ENCODE measurements at regions not wholly inside any gene's neighbourhood (a gene's known extent, or its start where the extent isn't known, plus 50 kb on each side); places are given as distances from the start of the nearest gene placed in this dataset.
"Not testable (repeated sequence)": the region's sequence is repeated elsewhere in the genome, so short reads cannot be mapped to it uniquely, and the experiment has no call there.

GRCh38 chr2:209300766-209301165 is 123.1 kb upstream of the MAP2 start:
- DNase-seq (ENCODE audit: low read depth in 2 of 2): not testable (repeated sequence)

DNA sequence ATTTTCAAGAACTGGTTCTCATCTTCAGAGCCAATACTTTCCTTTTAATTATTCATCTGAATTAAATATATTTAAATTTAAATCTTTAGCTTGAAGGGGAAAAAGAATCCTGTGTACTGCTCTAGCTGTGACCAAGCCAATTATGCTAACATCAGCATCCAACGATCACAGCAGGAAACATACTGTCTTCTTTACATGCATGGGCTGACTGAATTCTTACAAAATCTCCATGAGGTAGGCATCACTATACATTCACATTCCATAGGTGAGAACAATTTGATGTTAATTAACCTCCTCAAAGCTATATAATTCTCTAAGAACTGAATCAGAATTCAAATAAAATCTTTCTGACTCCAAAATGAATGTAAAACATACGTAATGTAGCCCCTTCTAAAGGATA is 118.8 kb upstream of the MAP2 start:
- no peak for DNase-seq (ENCODE audit: low read depth in 2 of 2)

DNA sequence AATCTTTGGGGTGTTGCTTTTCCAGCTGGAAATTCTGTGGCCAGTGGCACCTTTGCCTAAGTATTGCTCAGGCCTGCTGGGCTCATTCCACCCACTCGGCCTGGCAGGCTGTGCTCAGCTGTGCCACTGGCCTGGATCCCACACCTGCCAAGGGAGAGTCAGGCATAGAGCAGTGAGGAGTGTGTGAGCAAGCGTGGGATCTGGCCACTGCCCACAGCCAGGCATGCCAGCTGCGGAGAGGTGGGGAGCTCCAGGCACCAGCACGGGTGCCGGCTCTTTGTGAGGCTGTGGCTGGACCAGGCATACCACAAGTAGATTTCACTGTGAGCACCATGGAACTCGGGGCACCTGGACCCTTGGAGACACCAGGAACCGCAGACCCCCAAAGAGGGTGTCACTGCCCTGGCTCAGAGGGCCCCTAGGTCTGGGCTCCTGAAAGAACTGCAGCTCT is 118.1 kb upstream of the MAP2 start:
- no peak for DNase-seq (ENCODE audit: low read depth in 2 of 2)

GRCh38 chr2:209307161-209308001 is 116.5 kb upstream of the MAP2 start:
- DNase-seq (ENCODE audit: low read depth in 2 of 2): no peak

DNA sequence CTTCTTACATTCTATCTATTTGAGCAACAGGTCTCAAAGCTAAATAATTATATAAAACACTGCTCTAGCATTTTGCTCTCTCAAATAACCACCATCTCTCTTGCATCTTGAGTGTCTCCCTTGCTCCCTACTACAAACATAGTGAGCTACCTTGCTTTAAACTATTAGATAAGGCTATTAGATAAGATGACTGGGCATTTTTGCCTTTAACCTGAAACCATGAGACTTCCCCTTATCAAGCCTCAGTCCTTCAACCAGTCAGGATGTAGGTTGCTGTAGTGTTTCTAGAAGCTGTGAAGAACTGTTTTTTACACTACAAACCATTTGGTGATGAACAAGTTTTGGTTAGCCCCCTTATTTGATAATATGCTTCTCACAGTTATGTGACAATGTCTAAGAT is 115.4 kb upstream of the MAP2 start:
- DNase-seq (ENCODE audit: low read depth in 2 of 2): no peak

GRCh38 chr2:209311948-209312347 is 111.9 kb upstream of the MAP2 start:
- DNase-seq (ENCODE audit: low read depth in 2 of 2): no peak

DNA sequence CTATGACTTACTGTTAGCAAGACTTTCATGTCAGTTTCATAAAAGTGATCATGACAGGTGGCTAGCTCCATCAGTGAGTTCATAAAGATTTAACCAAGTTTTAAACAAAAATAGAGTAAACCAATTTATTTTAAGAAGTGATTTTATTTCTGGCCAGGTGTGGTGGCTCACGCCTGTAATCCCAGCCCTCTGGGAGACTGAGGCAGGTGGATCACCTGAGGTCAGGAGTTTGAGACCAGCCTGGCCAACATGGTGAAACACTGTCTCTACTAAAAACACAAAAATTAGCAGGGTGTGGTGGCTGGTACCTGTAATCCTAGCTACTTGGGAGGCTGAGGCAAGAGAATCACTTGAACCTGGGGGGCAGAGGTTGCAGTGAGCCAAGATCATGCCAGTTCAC is 111.4 kb upstream of the MAP2 start:
- DNase-seq (ENCODE audit: low read depth in 2 of 2): not testable (repeated sequence)

DNA sequence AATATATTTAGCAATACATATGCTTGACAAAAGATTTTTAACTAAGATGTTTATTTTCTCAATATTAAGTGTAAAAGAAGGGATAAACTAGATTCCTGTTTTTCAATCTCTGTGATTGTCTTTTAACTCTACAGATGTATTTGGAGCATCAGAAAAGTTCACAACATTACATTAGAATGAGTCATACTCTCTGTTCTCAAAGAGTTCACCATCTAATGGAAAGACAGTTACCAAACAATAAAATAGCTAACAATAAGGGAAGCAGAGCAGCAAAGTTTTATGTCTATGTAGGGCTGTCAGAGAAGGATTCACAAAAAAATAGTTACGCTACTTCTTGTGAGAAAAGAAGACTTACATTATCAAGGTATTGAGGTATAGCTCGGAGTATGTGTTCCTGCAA is 109.2 kb upstream of the MAP2 start:
- DNase-seq (ENCODE audit: low read depth in 2 of 2): no peak

GRCh38 chr2:209316141-209316540 is 107.7 kb upstream of the MAP2 start:
- DNase-seq (ENCODE audit: low read depth in 2 of 2): no peak

- DNase-seq (ENCODE audit: low read depth in 2 of 2): no peak
Measured at GRCh38 chr2:209321076-209321475, 102.8 kb upstream of the MAP2 start.

- no peak for DNase-seq (ENCODE audit: low read depth in 2 of 2)
Measured at GRCh38 chr2:209321581-209321980, 102.3 kb upstream of the MAP2 start.

- DNase-seq (ENCODE audit: low read depth in 2 of 2): no peak
Measured at GRCh38 chr2:209322041-209322440, 101.8 kb upstream of the MAP2 start.

DNA sequence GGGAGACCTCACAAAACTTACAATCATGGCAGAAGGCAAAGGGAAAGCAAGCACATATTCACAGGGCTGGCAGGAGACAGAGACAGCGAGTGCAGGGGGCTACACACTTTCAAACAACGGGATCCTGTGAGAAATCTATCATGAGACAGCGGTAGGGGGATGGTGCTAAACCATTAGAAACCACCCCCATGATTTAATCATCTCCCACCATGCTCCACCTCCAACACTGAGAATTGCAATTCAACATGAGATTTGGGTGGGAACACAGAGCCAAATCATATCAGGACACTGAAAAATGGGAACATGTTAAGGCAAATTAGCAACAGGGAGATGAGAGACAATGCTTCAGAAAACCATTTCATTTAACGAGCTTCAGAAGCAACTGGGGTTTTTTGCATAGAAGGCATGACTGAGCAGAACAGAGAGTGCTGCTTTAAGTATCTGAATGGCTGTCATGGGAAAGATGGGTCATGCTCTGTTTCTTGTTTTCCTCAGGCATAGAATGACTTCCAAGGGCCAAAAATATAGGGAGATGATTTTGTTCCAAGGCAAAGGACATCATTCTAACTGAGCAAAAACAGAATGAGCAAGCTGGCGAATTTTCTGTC is 100.8 kb upstream of the MAP2 start:
- no peak for DNase-seq (ENCODE audit: low read depth in 2 of 2)

GRCh38 chr2:209323738-209324137 is 100.1 kb upstream of the MAP2 start:
- DNase-seq (ENCODE audit: low read depth in 2 of 2): no peak

- DNase-seq (ENCODE audit: low read depth in 2 of 2): no peak
Measured at GRCh38 chr2:209324281-209324680, 99.6 kb upstream of the MAP2 start.

DNA sequence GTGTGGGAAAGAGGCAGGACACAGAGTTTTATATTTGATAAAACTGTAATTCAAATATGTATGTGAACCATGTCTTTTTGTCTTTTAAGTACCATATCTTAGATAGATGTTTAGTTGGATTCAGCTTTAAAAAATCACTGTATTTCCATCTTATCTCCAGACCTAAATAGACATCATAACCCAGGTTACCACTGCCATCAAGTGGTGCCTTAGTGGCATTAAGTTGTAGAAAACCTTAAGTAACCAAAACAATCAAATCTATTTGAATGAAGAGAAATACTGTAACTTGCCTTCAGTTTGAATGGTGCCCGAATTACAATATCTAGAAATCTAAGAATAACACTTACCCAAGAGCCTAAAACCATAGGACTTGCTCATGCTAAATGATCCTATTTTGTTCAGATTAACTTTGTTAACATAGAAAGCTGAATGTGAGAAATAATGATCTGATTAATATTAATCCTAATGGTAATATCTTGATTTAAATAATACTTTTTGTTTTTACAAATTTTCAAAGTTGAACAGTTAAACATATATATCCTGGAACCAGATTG is 92.5 kb upstream of the MAP2 start:
- DNase-seq (ENCODE audit: low read depth in 2 of 2): no peak

DNA sequence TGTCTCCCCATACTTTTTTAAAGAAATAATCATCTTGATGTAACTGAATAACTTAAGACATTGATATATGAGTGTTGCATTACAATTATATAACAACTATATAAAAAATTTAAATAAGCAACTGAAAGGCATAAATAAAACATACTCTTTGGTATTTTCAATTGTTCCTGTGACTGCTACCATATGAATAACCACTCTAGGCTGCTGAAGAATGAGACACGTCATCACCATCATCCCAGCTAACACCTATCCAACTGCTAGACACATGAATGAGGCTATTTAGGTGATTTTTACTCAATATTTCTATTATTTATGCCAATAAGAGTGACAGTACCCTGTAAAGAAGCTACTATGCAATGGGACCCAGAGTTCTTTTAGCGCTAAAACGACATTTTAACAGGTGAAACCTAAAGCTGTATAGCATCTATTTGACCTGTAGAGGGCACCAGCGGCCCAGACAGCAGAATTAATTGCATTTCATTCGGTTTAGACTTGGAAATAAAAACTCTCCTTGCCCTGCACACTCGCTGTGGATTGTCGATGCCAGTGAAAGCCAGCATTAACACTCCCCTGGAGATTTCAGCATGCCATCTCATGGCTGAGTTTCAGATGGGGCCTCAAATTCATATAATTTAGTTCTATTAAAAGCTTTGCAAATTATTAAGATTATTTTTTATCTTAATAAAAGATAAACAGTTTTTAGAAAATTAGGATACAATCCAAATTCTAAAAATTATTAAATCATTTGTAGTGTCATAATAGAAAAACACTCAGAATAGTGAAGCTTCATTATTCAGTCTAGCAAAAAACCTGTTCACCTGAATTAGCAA is 89.4 kb upstream of the MAP2 start:
- DNase-seq (ENCODE audit: low read depth in 2 of 2): peak in 1 of 2 experiments; percentile 9

DNA sequence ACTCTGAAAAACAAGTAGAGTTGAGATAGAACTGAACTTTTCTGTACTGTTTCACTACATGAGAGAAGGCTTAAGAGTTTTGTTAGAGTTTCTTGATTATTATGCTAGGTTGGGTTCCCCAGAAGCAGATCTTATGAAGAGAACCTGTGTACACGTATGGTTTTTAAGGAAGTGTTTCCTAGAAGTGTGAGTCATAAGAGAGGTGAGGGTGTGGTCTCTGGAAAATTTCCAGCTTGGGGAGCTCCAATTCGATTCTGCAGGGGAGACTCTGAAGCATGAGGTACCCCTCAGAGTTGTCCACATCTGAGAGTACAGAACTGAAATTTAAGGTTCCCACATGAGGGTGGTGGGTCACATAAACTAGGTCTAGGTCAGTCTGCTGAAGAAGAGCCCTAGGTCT is 83.3 kb upstream of the MAP2 start:
- DNase-seq (ENCODE audit: low read depth in 2 of 2): no peak

GRCh38 chr2:209344349-209344748 is 79.5 kb upstream of the MAP2 start:
- DNase-seq (ENCODE audit: low read depth in 2 of 2): no peak

DNA sequence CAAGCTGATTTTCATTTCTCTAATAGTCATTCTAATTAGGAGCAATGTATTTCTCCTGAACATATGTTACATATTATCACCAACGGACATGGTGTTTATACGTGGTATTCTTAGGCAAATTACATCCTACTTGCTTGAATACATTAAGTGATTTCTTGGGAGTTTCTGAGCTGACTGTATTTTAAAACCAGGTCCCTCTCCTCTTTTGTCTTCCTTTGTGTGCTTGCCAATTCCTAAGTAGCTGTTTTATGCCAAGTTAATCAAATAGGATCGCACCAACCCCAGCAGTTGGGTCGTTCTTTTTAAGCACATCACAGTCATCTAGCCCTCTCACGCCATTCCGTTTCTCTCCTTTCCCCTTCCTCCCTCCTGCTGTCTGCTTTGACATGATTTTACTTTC is 75.4 kb upstream of the MAP2 start:
- DNase-seq (ENCODE audit: low read depth in 2 of 2): no peak

GRCh38 chr2:209351636-209352035 is 72.2 kb upstream of the MAP2 start:
- peak; percentile 45 to 49 for DNase-seq (ENCODE audit: low read depth in 2 of 2)

- no peak for DNase-seq (ENCODE audit: low read depth in 2 of 2)
Measured at GRCh38 chr2:209358992-209359391, 64.9 kb upstream of the MAP2 start.
